H9 (cell line): ENCODE measurements at regions not wholly inside any gene's neighbourhood (a gene's known extent, or its start where the extent isn't known, plus 50 kb on each side); places are given as distances from the start of the nearest gene placed in this dataset.

Experiments used
- DNase-seq: peaks from one replicate; pipeline ENCODE4 v3.0.0-alpha.2; 2017
- H2AFZ ChIP-seq: one replicate; pipeline ENCODE4 v1.6.1; 2013; ENCODE audit warnings: mild to moderate bottlenecking, low read length, control low read depth, moderate library complexity
- H2AK5ac ChIP-seq: 2 replicates; pipeline ENCODE4 v1.6.1; 2013; ENCODE audit warnings: low read length, control low read depth, mixed read lengths; ENCODE audit not compliant: insufficient read length
- H2BK120ac ChIP-seq: one replicate; pipeline ENCODE4 v1.6.1; 2013; ENCODE audit warnings: low read depth, mild to moderate bottlenecking, low read length, control low read depth, inconsistent platforms; ENCODE audit not compliant: poor library complexity, severe bottlenecking
- H2BK12ac ChIP-seq: 2 replicates; pipeline ENCODE4 v1.6.1; 2013; ENCODE audit warnings: low read length, control low read depth, mixed read lengths, low read depth; ENCODE audit not compliant: insufficient read length
- H2BK15ac ChIP-seq: 2 replicates; pipeline ENCODE4 v1.6.1; 2013; ENCODE audit warnings: low read depth, low read length, control low read depth
- H2BK20ac ChIP-seq: one replicate; pipeline ENCODE4 v1.6.1; 2013; ENCODE audit warnings: low read depth, mild to moderate bottlenecking, low read length, control low read depth, inconsistent platforms; ENCODE audit not compliant: poor library complexity, severe bottlenecking
- H2BK5ac ChIP-seq: 2 replicates; pipeline ENCODE4 v1.6.1; 2013; ENCODE audit warnings: low read length, control low read depth, mixed read lengths; ENCODE audit not compliant: insufficient read length
- H3K14ac ChIP-seq: 2 replicates; pipeline ENCODE4 v1.6.1; 2013; ENCODE audit warnings: low read length, control low read depth; ENCODE audit not compliant: insufficient read depth
- H3K18ac ChIP-seq: 2 replicates; pipeline ENCODE4 v1.6.1; 2013; ENCODE audit warnings: low read depth, mild to moderate bottlenecking, mixed read lengths, low read length, control low read depth; ENCODE audit not compliant: insufficient read length
- H3K23ac ChIP-seq: 2 replicates; pipeline ENCODE4 v1.6.1; 2013; ENCODE audit warnings: low read length, control low read depth, mixed read lengths, low read depth; ENCODE audit not compliant: insufficient read length
- H3K23me2 ChIP-seq: 2 replicates; pipeline ENCODE4 v1.6.1; 2013; ENCODE audit warnings: low read depth, mild to moderate bottlenecking, mixed read lengths, low read length, control low read depth; ENCODE audit not compliant: insufficient read length, poor library complexity, severe bottlenecking
- H3K27ac ChIP-seq: 2 replicates; pipeline ENCODE4 v1.5.1; 2013; ENCODE audit warnings: low read length, control low read depth, mixed read lengths, low read depth; ENCODE audit not compliant: insufficient read length
- H3K27me3 ChIP-seq: 2 replicates; pipeline ENCODE4 v1.6.1; 2013; ENCODE audit warnings: low read length, control low read depth, inconsistent platforms; ENCODE audit not compliant: insufficient read depth
- H3K4ac ChIP-seq: 2 replicates; pipeline ENCODE4 v1.6.1; 2013; ENCODE audit warnings: low read depth, mild to moderate bottlenecking, control low read depth, inconsistent platforms, low read length, moderate library complexity
- H3K4me1 ChIP-seq: 2 replicates; pipeline ENCODE4 v1.6.1; 2013; ENCODE audit warnings: low read length, control low read depth, inconsistent platforms; ENCODE audit not compliant: insufficient read depth
- H3K4me2 ChIP-seq: 2 replicates; pipeline ENCODE4 v1.6.1; 2013; ENCODE audit warnings: low read length, control low read depth, mixed read lengths; ENCODE audit not compliant: insufficient read length, insufficient read depth
- H3K56ac ChIP-seq: 2 replicates; pipeline ENCODE4 v1.6.1; 2013; ENCODE audit warnings: low read depth, mild to moderate bottlenecking, mixed read lengths, low read length, control low read depth; ENCODE audit not compliant: insufficient read length
- H3K79me1 ChIP-seq: 2 replicates; pipeline ENCODE4 v1.6.1; 2013; ENCODE audit warnings: low read depth, mild to moderate bottlenecking, moderate library complexity, low read length, control low read depth, inconsistent platforms; ENCODE audit not compliant: insufficient read depth, poor library complexity, severe bottlenecking
- H3K79me2 ChIP-seq: 2 replicates; pipeline ENCODE4 v1.6.1; 2013; ENCODE audit warnings: low read length, control low read depth, inconsistent platforms; ENCODE audit not compliant: insufficient read depth
- H3K9ac ChIP-seq: 2 replicates; pipeline ENCODE4 v1.6.1; 2013; ENCODE audit warnings: low read length, control low read depth, mixed read lengths; ENCODE audit not compliant: insufficient read length; ENCODE audit errors: extremely low read depth
- H3K9me3 ChIP-seq: one replicate; pipeline ENCODE4 v1.6.1; 2013; ENCODE audit warnings: low read depth, low read length, inconsistent platforms; ENCODE audit not compliant: control insufficient read depth
- H3T11ph ChIP-seq: one replicate; pipeline ENCODE4 v1.6.1; 2013; ENCODE audit warnings: mild to moderate bottlenecking, low read length, control low read depth, inconsistent platforms
- H4K20me1 ChIP-seq: one replicate; pipeline ENCODE4 v1.6.1; 2013; ENCODE audit not compliant: control insufficient read depth, insufficient read length, insufficient read depth
- H4K5ac ChIP-seq: 2 replicates; pipeline ENCODE4 v1.6.1; 2013; ENCODE audit warnings: low read depth, mild to moderate bottlenecking, mixed read lengths, low read length, control low read depth; ENCODE audit not compliant: insufficient read length
- H4K8ac ChIP-seq: replicated peaks from 2 replicates; pipeline ENCODE4 v1.6.1; 2013; ENCODE audit warnings: low read length, control low read depth, mixed read lengths, low read depth; ENCODE audit not compliant: insufficient read length
- H4K91ac ChIP-seq: 2 replicates; pipeline ENCODE4 v1.6.1; 2013; ENCODE audit warnings: low read depth, mild to moderate bottlenecking, moderate library complexity, mixed read lengths, low read length, control low read depth; ENCODE audit not compliant: insufficient read length
- H3K27ac Mint-ChIP-seq, 3 experiments: 2 replicates in 2 of 3; 3 replicates in 1 of 3; pipeline ENCODE4 v1.8.0; 2020 to 2021; ENCODE audit warnings: mixed read lengths in 3 of 3, mild to moderate bottlenecking in 1 of 3, moderate library complexity in 1 of 3
- H3K27me3 Mint-ChIP-seq: 2 replicates; pipeline ENCODE4 v1.8.0; 2021; ENCODE audit warnings: low read depth, mild to moderate bottlenecking, moderate library complexity, mixed read lengths
- H3K36me3 Mint-ChIP-seq, 3 experiments: 2 replicates in 2 of 3; 3 replicates in 1 of 3; pipeline ENCODE4 v1.8.0; 2020 to 2021; ENCODE audit warnings: low read depth in 3 of 3, mixed read lengths in 3 of 3; ENCODE audit not compliant: insufficient read depth in 1 of 3
- H3K4me1 Mint-ChIP-seq, 2 experiments: 2 replicates each; pipeline ENCODE4 v1.8.0; 2020; ENCODE audit warnings: mixed read lengths in 2 of 2
- H3K4me3 Mint-ChIP-seq, 2 experiments: 2 replicates in 1 of 2; 3 replicates in 1 of 2; pipeline ENCODE4 v1.8.0; 2020 to 2021; ENCODE audit warnings: mild to moderate bottlenecking in 2 of 2, mixed read lengths in 2 of 2, moderate library complexity in 1 of 2
- H3K9me3 Mint-ChIP-seq, 2 experiments: 2 replicates in 1 of 2; 3 replicates in 1 of 2; pipeline ENCODE4 v1.8.0; 2020; ENCODE audit warnings: mild to moderate bottlenecking in 2 of 2, mixed read lengths in 2 of 2, moderate library complexity in 1 of 2
- WGBS: extraction: QIAGEN DNeasy Blood & Tissue Kit; methylation state at CpG from one replicate; pipeline ENCODE4 v1.1.7; 2013; ENCODE audit warnings: missing lambda C conversion rate, low lambda C conversion rate, mixed read lengths; ENCODE audit not compliant: insufficient read length; ENCODE audit errors: extremely low coverage; 5-methylcytosine and 5-hydroxymethylcytosine counted together
- TF ChIP-seq, protein P1 (sequence below): fragments of 200-600 bp; sonication (generic); conservative IDR thresholded peaks from 3 replicates; pipeline ENCODE4 v1.8.0; 2021; ENCODE audit warnings: antibody characterized with exemption, mild to moderate bottlenecking

DNA sequence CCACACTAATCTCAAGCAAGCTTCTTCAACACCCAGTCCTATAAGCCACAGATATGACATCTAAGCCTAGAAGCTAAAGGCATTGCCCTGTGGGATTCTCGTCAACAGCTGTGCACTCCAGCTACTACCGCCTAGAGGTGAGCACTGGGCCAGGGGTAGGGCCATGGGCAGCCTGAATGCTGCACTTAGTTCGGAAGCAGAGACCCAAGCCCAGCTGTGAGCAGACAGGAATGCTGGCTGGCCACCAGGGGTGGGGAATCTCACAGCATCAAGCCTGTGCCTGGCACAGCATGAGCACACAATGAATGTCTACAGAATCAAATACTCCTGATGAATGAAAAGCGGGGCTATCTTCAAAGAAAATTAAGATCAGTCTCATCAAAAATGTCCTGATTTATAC is 167.5 kb upstream of the UBL3 start:
- no peaks in the 10 kb centered on the region for H3K79me1 ChIP-seq
- no peaks in the 10 kb centered on the region; the same call in 1 of the 2 replicates for H3K27me3 ChIP-seq
- no peak overlapping the region for H4K8ac ChIP-seq
- H2BK12ac ChIP-seq = no peak overlapping the region
- no CpG with 5 or more reads among the region's 4 CpGs for WGBS
- Mint-ChIP-seq H3K27ac (peak overlapping the region in 1 of 3 experiments; percentile 30; a peak in 2 of 7 replicates), H3K4me1 (peaks cover 47 to 54% of the 10 kb centered on the region in 2 experiments), H3K36me3 (peaks cover 0 to 3% (median 0%) of the 10 kb centered on the region in 3 experiments; a peak in 3 of 7 replicates), H3K9me3 (no peaks in the 10 kb centered on the region; a peak in 2 of 5 replicates), H3K27me3 (peaks cover 11% of the 10 kb centered on the region), H3K4me3 (no peak overlapping the region; a peak in 1 of 5 replicates)
- H3K14ac ChIP-seq = no peak overlapping the region
- H4K91ac ChIP-seq = no peak overlapping the region
- no peak overlapping the region for H2BK120ac ChIP-seq
- H2AK5ac ChIP-seq = no peak overlapping the region
- H3K23ac ChIP-seq = no peak overlapping the region
- H2BK15ac ChIP-seq = no peak overlapping the region
- H3K9ac ChIP-seq = no peak overlapping the region
- no peak overlapping the region for H3T11ph ChIP-seq
- H4K20me1 ChIP-seq = no peaks in the 10 kb centered on the region
- no peaks in the 10 kb centered on the region for H3K79me2 ChIP-seq
- H3K4me1 ChIP-seq = peaks cover 14% of the 10 kb centered on the region
- H2BK5ac ChIP-seq = no peak overlapping the region
- no peak overlapping the region for H2AFZ ChIP-seq
- no peak overlapping the region for H3K4me2 ChIP-seq
- no peaks in the 10 kb centered on the region for H3K9me3 ChIP-seq
- H4K5ac ChIP-seq = no peak overlapping the region
- H3K56ac ChIP-seq = no peak overlapping the region
- no peaks in the 10 kb centered on the region for H3K23me2 ChIP-seq
- no peak overlapping the region for H2BK20ac ChIP-seq
- TF ChIP-seq, protein P1, sequence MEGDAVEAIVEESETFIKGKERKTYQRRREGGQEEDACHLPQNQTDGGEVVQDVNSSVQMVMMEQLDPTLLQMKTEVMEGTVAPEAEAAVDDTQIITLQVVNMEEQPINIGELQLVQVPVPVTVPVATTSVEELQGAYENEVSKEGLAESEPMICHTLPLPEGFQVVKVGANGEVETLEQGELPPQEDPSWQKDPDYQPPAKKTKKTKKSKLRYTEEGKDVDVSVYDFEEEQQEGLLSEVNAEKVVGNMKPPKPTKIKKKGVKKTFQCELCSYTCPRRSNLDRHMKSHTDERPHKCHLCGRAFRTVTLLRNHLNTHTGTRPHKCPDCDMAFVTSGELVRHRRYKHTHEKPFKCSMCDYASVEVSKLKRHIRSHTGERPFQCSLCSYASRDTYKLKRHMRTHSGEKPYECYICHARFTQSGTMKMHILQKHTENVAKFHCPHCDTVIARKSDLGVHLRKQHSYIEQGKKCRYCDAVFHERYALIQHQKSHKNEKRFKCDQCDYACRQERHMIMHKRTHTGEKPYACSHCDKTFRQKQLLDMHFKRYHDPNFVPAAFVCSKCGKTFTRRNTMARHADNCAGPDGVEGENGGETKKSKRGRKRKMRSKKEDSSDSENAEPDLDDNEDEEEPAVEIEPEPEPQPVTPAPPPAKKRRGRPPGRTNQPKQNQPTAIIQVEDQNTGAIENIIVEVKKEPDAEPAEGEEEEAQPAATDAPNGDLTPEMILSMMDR = peak; percentile 47; the same call in 2 of the 3 replicates
- no peak overlapping the region for H3K27ac ChIP-seq
- no peak overlapping the region for H3K4ac ChIP-seq
- DNase-seq = peak; percentile 64
- no peak overlapping the region for H3K18ac ChIP-seq
